Activated naive CD8-positive, alpha-beta T cell treated with anti-CD3 and anti-CD28 coated beads for 36 hours (primary cell): ENCODE measurements at regions not wholly inside any gene's neighbourhood (a gene's known extent, or its start where the extent isn't known, plus 50 kb on each side); places are given as distances from the start of the nearest gene placed in this dataset.

ENCODE experiments used
- DNase-seq: peaks from one replicate; pipeline ENCODE4 v3.0.0; 2021
- H3K27ac Mint-ChIP-seq: one replicate; pipeline ENCODE4 v1.8.0; 2022; ENCODE audit warnings: mild to moderate bottlenecking, moderate library complexity, mixed read lengths
- H3K27me3 Mint-ChIP-seq: one replicate; pipeline ENCODE4 v1.8.0; 2022; ENCODE audit warnings: mild to moderate bottlenecking, mixed read lengths
- H3K36me3 Mint-ChIP-seq: one replicate; pipeline ENCODE4 v1.8.0; 2021; ENCODE audit warnings: mild to moderate bottlenecking, mixed read lengths
- H3K4me1 Mint-ChIP-seq: one replicate; pipeline ENCODE4 v1.8.0; 2021; ENCODE audit warnings: mixed read lengths
- H3K4me3 Mint-ChIP-seq: one replicate; pipeline ENCODE4 v1.8.0; 2022; ENCODE audit warnings: mild to moderate bottlenecking, moderate library complexity, mixed read lengths
- H3K9me3 Mint-ChIP-seq: one replicate; pipeline ENCODE4 v1.8.0; 2022; ENCODE audit warnings: mixed read lengths

DNA sequence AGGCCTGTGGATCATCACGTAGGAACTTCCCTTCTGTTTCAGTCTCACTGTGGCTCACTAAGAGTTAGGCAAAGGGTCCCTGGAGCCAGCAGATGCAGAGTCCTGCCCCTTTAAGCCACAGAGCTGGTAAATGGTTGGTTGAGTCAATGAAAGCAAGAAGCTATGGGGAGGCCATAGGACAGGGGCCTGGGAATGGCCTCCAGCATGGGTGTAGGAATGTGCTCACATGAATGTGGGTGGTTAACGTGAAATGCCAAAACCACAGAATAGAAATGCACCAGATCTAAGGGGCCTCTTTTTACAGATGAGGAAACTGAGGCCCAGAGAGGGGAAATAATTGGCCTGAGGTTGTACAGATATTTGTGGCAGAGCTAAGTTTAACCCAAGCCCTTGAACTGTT lies 150.3 kb downstream of the TLE3 start:
- no peaks in the 10 kb centered on the region for H3K36me3 Mint-ChIP-seq
- no peaks in the 10 kb centered on the region for H3K27me3 Mint-ChIP-seq
- H3K4me3 Mint-ChIP-seq = no peak overlapping the region

DNA sequence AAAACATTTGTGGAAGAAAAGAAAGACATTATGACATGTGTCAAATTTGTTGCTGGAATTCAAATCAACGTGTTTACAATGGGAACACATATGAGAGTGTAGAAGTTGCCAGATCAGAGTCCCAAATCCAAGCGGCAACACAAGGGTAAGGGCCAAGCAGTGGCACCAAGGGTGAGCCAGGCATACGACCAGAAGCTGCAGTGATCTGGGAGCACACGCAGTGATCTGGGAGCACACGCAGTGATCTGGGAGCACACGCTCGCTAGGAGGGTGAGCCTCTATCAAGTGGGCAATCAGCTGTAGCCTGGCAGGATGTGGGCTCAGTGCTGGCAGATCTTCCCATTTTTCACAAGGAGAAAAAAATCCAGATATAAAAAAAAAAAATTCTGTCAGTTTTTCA lies 148.2 kb downstream of the TLE3 start:
- Mint-ChIP-seq H3K4me1 (peaks cover 4% of the 10 kb centered on the region), H3K4me3 (no peak overlapping the region), H3K27ac (no peak overlapping the region), H3K27me3 (peaks cover 3% of the 10 kb centered on the region), H3K9me3 (no peaks in the 10 kb centered on the region), H3K36me3 (no peaks in the 10 kb centered on the region)
- DNase-seq = no peak

More for the DNA sequence above, 150.3 kb downstream of the TLE3 start:
- Mint-ChIP-seq H3K4me1 (peaks cover 4% of the 10 kb centered on the region), H3K9me3 (no peaks in the 10 kb centered on the region), H3K27ac (no peak overlapping the region)
- DNase-seq = no peak

DNA sequence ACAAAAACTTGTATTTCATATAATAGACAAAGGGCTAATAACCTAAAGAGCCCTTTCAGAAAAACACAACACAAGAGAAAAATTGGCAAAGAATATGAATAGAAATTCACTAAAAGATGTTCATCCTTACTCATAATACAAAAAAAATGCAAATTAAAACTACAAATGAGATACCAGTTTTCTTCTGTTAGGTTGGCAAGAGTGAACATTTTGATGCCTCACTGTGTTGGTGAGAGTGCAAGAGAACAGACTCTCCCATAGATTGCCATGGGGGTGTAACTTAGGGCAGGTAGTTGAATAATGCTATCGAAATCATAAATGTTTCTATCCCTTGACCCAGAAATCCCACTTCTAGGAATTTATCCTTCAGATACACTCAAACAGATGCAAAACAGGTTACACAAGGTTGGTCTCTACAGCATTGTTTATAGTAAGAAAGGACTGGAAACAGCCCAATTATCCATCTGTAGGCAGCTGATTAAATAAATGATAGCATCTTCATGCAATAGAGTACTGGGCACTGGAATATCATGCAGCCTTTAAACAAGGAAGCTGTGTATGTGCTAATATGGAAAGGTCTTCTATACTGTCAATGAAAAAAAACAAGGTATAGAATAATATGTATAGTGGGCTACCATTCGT lies 146.3 kb downstream of the TLE3 start:
- Mint-ChIP-seq H3K9me3 (no peaks in the 10 kb centered on the region), H3K4me3 (no peak overlapping the region), H3K27ac (no peak overlapping the region), H3K27me3 (peaks cover 3% of the 10 kb centered on the region), H3K36me3 (no peaks in the 10 kb centered on the region), H3K4me1 (peaks cover 4% of the 10 kb centered on the region)
- DNase-seq = no peak

DNA sequence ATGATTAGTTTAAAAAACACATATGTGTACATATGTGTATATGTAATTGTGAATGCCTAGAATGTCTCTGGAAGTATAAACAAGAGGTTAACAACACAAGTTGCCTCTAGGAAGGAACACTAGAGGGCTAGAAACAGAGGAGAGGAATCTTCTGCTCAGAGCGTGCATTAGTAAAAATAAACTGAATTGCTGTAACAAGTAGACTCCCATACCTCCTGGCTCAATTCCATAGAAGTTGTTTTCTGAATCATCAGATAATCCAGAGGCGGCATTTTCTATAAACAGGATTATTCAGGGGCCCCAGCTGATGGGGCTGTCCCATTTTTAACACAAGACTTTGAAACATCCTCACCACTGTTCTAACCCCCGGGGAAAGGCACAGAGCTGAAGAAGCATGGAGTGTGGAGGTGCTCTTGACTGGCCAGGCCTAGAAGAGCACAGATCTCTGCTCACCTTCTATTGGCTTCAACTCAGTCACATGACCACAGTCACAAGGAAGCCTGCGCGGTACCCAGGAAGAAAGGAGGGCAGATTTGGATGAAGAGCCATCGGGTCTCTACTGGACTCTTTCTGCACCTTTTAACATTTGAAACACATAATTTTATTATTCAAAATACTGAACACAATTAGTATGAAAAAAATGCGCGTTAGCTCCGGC lies 145.7 kb downstream of the TLE3 start:
- no peak overlapping the region for H3K27ac Mint-ChIP-seq
- no peak for DNase-seq
- no peaks in the 10 kb centered on the region for H3K9me3 Mint-ChIP-seq
- peaks cover 3% of the 10 kb centered on the region for H3K27me3 Mint-ChIP-seq
- H3K4me1 Mint-ChIP-seq = peaks cover 4% of the 10 kb centered on the region
- no peak overlapping the region for H3K4me3 Mint-ChIP-seq
- no peaks in the 10 kb centered on the region for H3K36me3 Mint-ChIP-seq

DNA sequence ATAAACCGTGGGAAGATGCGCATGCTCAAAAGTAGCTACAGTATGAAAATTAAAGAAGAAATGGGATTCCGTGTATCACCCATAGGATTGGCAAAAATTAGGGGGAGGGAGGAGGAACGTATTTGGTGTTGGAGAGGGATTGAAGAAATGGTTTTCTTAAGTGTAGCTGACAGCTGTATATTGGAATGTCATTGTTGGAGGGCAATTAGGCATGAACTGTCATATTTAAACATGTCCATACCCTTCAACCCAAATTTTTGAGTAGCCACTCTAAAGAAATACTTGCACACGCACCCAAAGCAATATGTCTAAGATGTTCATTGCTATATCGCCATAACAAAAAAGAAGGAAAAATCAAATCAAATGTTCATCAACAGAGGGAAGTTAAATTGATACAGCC lies 144.7 kb downstream of the TLE3 start:
- Mint-ChIP-seq H3K9me3 (no peaks in the 10 kb centered on the region), H3K27me3 (peaks cover 3% of the 10 kb centered on the region), H3K36me3 (no peaks in the 10 kb centered on the region), H3K4me3 (no peak overlapping the region), H3K4me1 (peaks cover 4% of the 10 kb centered on the region), H3K27ac (no peak overlapping the region)
- DNase-seq = no peak

DNA sequence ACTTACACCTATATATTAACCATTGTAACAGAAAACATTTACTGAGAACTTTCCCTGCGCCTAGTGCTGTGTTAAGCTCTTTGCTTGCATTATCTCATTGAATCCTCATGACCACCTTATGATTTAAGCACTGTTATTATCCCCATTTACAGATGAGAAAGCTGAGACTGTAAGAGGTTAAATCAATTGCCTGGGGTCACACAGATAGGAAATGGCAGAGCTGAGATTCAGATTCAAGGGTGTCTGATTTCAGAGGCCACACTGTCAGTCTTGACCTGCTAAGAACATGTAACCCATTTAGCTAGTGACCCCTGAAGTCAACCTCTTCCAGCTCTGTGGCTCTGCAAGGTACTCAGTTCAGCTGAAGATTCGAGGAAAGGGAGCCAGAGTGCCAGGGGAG lies 143.9 kb downstream of the TLE3 start:
- Mint-ChIP-seq H3K9me3 (no peaks in the 10 kb centered on the region), H3K36me3 (no peaks in the 10 kb centered on the region), H3K4me3 (no peak overlapping the region), H3K27ac (no peak overlapping the region), H3K27me3 (peaks cover 3% of the 10 kb centered on the region), H3K4me1 (peaks cover 4% of the 10 kb centered on the region)
- DNase-seq = no peak

DNA sequence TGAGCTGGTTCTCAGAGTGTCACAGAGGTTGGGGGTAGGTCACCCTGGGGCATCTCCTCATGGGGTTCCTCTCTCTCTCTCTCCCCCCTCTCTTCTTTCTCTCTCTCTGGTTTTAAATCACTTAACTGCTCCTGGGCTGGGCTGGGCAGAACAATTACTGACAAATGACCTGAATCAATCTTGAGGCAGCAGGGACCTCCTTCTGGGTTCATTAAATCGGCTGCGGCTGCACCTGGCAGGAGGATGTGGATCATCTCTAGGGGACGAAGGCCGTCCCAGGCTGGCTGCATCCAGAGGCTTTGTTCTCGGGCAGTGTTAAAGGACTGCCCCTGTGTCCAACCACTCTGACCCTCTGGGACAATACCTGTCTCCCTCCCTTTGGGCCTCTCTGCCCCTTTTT lies 143.1 kb downstream of the TLE3 start:
- H3K27ac Mint-ChIP-seq = no peak overlapping the region
- H3K4me3 Mint-ChIP-seq = no peak overlapping the region
- DNase-seq = no peak
- H3K9me3 Mint-ChIP-seq = no peaks in the 10 kb centered on the region
- peaks cover 3% of the 10 kb centered on the region for H3K27me3 Mint-ChIP-seq
- no peaks in the 10 kb centered on the region for H3K36me3 Mint-ChIP-seq
- no peaks in the 10 kb centered on the region for H3K4me1 Mint-ChIP-seq

DNA sequence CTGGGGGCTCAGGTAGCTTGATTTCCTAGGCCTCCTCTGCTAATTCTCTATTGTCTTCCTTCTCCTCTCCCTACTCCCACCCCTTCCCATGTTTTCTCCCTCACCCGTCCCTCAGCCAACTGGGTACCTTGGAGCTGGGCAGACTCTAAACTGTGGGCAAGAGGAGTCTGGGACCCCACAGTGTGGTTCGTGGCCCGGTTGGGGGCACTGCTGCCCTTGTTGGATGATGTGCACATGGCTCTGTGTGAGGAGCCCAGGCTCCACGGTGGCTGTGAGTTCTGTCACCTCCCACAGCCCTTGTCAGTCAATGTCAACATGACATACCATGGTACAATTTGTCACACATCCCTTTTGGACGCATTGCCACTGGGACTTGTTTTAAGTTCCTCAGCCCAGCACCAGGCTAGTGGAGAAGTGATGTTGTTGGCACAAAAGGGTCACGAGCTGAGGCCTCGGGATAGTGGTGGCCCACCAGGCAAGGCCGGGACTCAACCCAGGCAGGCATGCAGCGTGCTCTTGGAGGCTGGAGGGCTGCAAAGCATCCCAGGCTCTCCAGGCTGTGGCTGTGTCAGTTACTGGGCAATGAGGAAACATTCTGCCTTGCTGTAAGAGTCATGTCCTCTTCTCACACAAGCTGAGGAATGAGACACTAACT lies 142.3 kb downstream of the TLE3 start:
- Mint-ChIP-seq H3K9me3 (no peaks in the 10 kb centered on the region), H3K27ac (no peak overlapping the region), H3K4me1 (no peaks in the 10 kb centered on the region), H3K4me3 (no peak overlapping the region), H3K27me3 (peaks cover 3% of the 10 kb centered on the region), H3K36me3 (no peaks in the 10 kb centered on the region)
- no peak for DNase-seq

DNA sequence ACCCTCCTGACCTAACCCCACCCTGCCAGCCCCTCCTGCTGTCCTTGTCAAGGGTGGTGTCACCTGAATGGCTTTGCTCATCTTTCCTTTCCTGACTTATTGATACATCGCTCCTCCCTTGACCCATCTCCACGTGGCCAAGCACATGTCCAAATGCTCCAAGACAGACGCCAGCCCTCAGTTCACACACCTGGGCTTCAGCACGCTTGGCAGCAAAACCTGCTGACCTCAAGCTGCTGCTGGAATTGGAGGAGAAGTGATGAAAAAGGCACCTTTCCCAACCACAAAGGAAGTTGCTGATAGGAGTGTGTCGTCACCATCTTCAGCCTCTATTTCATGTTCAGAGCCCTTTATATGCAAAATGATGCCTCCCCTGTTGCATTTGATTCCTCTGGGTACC lies 141.3 kb downstream of the TLE3 start:
- H3K9me3 Mint-ChIP-seq = no peaks in the 10 kb centered on the region
- H3K4me3 Mint-ChIP-seq = no peak overlapping the region
- peaks cover 3% of the 10 kb centered on the region for H3K27me3 Mint-ChIP-seq
- H3K27ac Mint-ChIP-seq = no peak overlapping the region
- no peak for DNase-seq
- no peaks in the 10 kb centered on the region for H3K36me3 Mint-ChIP-seq
- H3K4me1 Mint-ChIP-seq = no peaks in the 10 kb centered on the region

DNA sequence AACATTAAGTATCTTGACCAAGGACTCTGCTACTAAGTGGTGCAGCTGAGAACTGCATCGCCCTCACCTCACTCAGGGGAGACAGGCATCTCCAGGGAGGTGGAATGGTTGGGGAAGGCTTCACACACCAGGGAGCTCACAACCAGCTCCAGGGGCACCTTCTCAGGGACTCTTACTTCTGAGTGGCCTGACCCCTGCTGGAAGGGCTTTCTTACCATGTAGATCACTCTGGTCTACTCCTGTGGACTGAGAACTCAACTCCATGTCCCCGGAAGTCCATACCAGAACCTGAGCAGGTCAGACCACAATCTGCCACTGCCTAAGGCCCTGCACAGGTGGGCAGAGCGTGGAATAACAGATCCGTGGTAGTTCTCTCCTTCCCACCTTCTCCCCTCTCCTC lies 140.5 kb downstream of the TLE3 start:
- Mint-ChIP-seq H3K27me3 (peaks cover 3% of the 10 kb centered on the region), H3K27ac (no peak overlapping the region), H3K4me1 (no peaks in the 10 kb centered on the region), H3K4me3 (no peak overlapping the region), H3K36me3 (no peaks in the 10 kb centered on the region), H3K9me3 (no peaks in the 10 kb centered on the region)
- no peak for DNase-seq

DNA sequence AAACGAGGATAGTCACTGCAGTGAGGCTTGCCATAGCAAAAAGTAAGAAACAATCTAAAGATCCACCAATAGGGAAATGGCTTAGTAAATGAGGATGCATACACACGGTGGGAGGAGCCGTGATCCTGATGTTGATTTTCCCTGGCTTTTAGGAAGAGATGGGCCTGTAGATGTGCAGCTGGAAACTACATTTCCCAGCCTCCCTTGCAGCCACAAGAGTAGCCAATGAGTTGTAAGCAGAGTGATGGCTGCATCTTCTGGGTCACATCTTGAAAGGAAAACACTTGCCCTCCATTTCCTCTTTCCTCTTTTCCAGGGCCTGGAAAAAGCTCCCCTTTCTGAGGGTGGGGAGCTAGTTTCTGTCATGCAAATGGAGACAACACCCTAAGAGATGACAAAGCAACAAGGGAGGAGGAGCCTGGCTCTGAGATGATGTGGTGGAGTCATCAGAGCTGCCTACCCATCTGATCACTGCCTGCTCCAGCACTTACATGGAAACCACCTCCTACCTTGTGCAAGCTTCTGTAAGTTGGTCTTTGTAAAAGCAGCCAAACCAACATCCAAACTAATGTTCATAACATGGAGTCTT lies 139.1 kb downstream of the TLE3 start:
- Mint-ChIP-seq H3K4me3 (no peak overlapping the region), H3K27me3 (peaks cover 4% of the 10 kb centered on the region), H3K4me1 (no peaks in the 10 kb centered on the region), H3K27ac (no peak overlapping the region), H3K36me3 (no peaks in the 10 kb centered on the region), H3K9me3 (no peaks in the 10 kb centered on the region)
- no peak for DNase-seq

DNA sequence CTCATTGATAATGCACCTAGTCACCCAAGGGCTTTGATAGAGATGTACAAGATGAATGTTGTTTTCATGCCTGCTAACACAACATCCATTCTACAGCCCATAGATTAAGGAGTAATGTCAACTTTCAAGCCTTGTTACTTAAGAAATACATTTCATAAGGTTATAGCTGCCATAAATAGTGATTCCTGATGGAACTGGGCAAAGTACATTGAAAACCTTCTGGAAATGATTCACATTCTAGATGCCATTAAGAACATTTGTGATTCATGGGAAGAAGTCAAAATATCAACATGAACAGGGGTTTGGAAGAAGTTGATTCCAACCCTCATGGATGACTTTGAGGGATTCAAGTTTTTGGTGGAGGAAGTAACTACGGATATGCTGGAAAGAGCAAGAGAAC lies 135.2 kb downstream of the TLE3 start:
- Mint-ChIP-seq H3K4me1 (no peaks in the 10 kb centered on the region), H3K9me3 (no peaks in the 10 kb centered on the region), H3K27me3 (peaks cover 4% of the 10 kb centered on the region), H3K4me3 (no peak overlapping the region), H3K27ac (no peak overlapping the region), H3K36me3 (no peaks in the 10 kb centered on the region)
- DNase-seq = no peak

DNA sequence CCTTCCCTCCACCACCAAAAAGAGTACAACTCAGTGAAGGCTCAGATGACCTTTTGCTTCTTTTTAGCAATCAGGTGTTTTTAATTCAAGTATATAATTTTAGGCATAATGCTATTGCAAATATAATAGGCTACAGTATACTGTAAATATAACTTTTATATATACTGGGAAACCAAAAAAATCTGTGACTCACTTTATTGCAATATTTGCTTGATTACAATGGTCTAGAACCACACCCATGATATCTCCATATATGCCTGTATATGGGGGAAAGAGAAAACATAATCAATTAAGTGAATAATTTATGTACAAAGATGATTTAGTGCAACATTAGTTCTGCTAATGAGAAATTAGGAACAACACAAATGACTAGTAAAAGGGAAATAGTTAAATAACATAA lies 134.3 kb downstream of the TLE3 start:
- DNase-seq = no peak
- no peaks in the 10 kb centered on the region for H3K4me1 Mint-ChIP-seq
- H3K27ac Mint-ChIP-seq = no peak overlapping the region
- H3K9me3 Mint-ChIP-seq = no peaks in the 10 kb centered on the region
- no peak overlapping the region for H3K4me3 Mint-ChIP-seq
- no peaks in the 10 kb centered on the region for H3K36me3 Mint-ChIP-seq
- peaks cover 4% of the 10 kb centered on the region for H3K27me3 Mint-ChIP-seq

DNA sequence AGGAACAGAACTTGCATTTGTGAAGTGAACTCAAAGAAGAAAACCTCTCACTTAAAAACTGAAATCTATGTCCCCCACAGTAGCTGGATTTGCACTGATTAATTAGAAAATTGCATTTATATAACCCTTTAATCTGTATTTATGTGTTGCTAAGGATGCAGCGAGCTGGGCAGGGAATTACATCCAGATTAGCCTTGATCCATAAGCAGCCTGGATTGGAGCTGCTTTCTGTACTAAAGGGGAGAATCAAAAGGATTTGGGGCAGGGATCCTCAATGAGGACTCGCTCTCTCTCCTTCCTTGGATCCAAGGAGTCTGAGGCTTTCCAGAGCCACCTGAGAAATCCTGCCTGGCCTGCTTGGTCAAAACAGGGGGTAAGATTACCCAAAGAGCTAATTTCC lies 125.9 kb downstream of the TLE3 start:
- no peaks in the 10 kb centered on the region for H3K9me3 Mint-ChIP-seq
- no peak overlapping the region for H3K4me3 Mint-ChIP-seq
- H3K4me1 Mint-ChIP-seq = no peaks in the 10 kb centered on the region
- H3K36me3 Mint-ChIP-seq = no peaks in the 10 kb centered on the region
- H3K27ac Mint-ChIP-seq = no peak overlapping the region
- H3K27me3 Mint-ChIP-seq = peaks cover 26% of the 10 kb centered on the region
- no peak for DNase-seq

DNA sequence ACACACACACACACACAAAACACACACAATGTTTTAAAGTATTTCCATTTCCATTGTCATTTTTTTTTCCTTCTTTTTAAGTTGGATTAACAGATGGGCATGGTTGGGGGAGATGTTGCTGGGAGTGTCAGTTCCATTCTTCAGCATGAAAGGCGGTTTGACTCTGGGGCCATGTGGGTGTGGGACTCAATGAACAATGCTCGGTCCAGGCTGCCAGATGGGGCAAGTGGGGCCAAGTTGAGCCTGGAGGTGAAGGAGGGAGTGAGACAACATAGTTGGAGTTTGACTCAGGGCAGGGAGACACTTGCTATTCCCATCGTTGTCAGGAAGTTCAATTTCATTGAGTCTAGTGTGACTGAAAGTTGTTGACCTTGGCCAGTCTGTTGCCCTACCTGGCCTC lies 125.3 kb downstream of the TLE3 start:
- no peaks in the 10 kb centered on the region for H3K4me1 Mint-ChIP-seq
- H3K27me3 Mint-ChIP-seq = peaks cover 29% of the 10 kb centered on the region
- no peaks in the 10 kb centered on the region for H3K9me3 Mint-ChIP-seq
- H3K27ac Mint-ChIP-seq = no peak overlapping the region
- no peak for DNase-seq
- no peak overlapping the region for H3K4me3 Mint-ChIP-seq
- no peaks in the 10 kb centered on the region for H3K36me3 Mint-ChIP-seq
